Erythroblast (primary cell): ENCODE measurements at regions not wholly inside any gene's neighbourhood (a gene's known extent, or its start where the extent isn't known, plus 50 kb on each side); places are given as distances from the start of the nearest gene placed in this dataset.

Experiments
- GATA1 ChIP-seq: IDR thresholded peaks from 2 replicates; pipeline ENCODE4 v1.6.1; 2011; ENCODE audit warnings: low read depth, mild to moderate bottlenecking, control low read depth, low read length, moderate library complexity
- POLR2A ChIP-seq: IDR thresholded peaks from 2 replicates; pipeline ENCODE4 v1.6.1; 2011; ENCODE audit warnings: mild to moderate bottlenecking, low read length

- TF ChIP-seq POLR2A, result no peak
- no peak for TF ChIP-seq GATA1
Observed at GRCh38 chr20:57805747-57806146, 95.9 kb upstream of the PMEPA1 start.
